GM21723 (cell line): ENCODE measurements at regions not wholly inside any gene's neighbourhood (a gene's known extent, or its start where the extent isn't known, plus 50 kb on each side); places are given as distances from the start of the nearest gene placed in this dataset.

Experiments
- ATAC-seq: cut with Tn5 transposase; IDR thresholded peaks from one replicate; pipeline ENCODE4 v1.9.1; 2021; ENCODE audit warnings: mild to moderate bottlenecking, moderate library complexity; ENCODE audit not compliant: unreplicated experiment

GRCh38 chr11:86120807-86121206 lies 51.9 kb upstream of the PICALM start:
- no peak for ATAC-seq

GRCh38 chr11:86119906-86120305 lies 51.0 kb upstream of the PICALM start:
- no peak for ATAC-seq

- ATAC-seq = no peak
Observed at GRCh38 chr11:86119077-86119476, 50.2 kb upstream of the PICALM start.
